T-helper 2 cell (primary cell): ENCODE measurements at regions not wholly inside any gene's neighbourhood (a gene's known extent, or its start where the extent isn't known, plus 50 kb on each side); places are given as distances from the start of the nearest gene placed in this dataset.
A peak's percentile ranks its signal among the peaks of the same experiment; 100 is the strongest.

Experiments
- DNase-seq, 5 experiments: peaks; one replicate each; pipeline versions ENCODE4 v3.0.0 to v3.0.0-alpha.2; 2012 to 2022

DNA sequence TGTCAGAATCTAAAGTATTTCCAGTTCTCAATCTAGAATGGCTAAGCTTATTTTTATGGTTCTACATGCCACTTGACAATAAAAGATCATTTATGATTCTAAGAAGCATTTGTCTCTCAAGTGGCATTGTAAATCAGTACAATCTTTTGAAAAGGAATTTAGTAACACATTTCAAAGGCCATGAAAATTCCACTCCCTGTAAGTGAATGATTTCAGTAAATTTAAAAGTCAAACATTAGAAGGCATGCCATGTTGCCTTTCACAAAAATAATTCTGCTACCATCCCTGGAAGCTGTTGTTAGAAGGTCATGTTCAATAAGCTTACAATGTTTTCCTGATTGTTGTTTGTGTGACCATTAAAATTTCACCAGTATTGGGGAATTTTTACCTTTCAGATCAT is 142.9 kb downstream of the RPIA start:
- no peak for DNase-seq

DNA sequence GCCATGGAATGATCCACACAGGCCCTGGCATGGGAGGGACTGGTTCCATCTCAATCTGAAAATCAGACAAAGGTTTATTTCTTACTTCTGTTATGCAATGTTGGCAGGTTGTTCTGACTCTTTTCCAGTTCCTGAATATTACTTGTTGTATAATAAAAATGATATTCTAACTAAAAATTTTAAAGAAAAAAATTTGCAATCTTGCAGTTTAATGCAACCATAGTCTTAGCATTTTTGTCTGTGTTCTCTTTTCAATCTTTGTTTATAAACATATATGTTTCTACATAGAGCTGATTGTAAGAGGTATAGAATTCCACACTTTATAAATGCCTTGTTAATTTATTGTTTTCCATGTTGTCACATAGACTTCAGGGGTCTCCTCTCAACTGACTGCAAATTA is 143.4 kb downstream of the RPIA start:
- DNase-seq, result no peak

DNA sequence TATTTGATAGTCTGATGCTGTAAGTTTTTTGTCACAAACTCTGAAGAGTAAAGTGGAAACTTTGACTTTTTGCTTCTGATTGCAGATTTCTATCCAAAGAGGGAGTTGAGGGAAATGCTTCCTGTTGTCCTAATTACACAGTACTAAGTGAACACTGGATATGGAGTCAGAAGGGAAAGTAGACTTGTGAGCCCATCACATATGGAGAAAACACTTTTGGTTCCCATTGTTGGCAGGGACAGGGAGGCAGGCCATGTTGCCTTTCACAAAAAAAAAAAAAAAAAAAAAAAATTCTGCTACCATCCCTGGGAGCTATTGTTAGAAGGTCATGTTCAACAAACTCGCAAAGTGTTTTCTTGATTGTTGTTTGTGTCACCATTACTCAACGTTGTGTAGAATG is 144.3 kb downstream of the RPIA start:
- no peak for DNase-seq

DNA sequence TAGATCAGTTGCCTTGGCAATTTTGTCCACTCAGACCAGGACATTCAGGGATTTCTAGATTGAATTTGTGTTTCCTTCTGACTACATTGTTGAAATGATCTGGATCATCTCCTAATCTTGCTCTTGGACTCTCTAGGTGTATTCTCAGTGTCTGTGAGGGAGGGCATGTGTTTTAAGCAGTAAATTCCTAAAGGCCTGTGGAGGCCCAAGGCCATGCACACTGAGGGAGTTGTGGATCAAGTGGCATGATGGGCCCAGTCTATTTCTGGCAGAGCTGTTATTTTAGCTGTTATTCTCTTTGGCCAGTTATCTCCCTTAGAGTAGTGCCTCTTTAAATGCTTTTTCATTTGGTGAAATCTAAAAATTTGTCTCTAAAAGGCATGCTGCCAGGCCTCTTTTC is 144.9 kb downstream of the RPIA start:
- DNase-seq, result no peak

DNA sequence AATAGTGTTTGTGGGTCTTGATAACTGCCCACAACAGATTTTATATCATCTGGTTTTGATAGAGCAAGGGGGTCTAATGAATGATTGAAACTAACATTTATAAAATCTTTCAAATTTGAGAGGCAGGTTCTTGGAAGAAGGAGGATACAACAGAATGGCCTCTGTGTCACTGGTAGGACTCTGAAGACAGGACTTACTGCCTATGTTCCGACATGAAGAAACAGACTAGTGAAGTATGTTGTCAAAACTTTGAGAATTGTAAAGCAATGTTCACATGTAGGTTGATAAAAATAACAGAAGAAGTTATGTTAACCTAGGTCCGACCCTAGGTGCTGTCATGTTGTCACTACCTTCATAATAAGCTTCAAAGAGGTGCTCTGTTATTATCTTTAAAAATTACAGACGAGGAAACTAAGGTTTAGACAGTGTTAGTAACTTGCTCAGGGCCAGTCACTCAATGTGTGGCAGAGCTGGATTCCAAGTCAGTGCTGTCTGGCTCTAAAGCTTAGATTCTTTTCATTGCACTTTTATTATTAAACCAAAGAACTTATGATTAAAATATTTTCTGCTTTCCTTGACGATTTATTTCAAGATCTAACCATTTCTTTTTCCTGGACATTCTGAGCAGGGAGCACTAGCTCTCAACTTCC is 146.2 kb downstream of the RPIA start:
- no peak for DNase-seq

DNA sequence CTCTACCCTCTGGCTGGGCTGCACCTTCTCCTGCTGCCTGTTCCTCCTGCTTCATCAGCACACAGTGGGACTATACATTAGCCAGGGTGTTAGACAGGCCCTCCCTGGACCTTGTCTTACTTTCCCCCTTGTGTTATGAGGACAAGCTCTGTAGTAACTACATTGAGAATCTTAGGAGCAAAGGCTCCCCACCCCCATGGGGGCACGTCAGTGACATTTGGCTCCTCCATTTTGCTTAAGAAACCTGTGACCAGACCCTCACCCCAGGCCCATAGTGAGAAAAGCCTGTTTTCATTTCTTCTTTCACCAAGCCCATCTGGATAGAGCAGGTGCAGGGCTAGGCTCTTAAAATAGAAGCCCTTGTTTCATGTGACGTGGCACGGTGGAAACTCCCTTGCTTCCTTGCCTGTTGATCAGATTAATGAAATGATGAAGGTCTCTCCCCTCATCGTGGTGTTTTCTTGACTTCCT is 146.7 kb downstream of the RPIA start:
- peak in 1 of 5 experiments; percentile 14 for DNase-seq

DNA sequence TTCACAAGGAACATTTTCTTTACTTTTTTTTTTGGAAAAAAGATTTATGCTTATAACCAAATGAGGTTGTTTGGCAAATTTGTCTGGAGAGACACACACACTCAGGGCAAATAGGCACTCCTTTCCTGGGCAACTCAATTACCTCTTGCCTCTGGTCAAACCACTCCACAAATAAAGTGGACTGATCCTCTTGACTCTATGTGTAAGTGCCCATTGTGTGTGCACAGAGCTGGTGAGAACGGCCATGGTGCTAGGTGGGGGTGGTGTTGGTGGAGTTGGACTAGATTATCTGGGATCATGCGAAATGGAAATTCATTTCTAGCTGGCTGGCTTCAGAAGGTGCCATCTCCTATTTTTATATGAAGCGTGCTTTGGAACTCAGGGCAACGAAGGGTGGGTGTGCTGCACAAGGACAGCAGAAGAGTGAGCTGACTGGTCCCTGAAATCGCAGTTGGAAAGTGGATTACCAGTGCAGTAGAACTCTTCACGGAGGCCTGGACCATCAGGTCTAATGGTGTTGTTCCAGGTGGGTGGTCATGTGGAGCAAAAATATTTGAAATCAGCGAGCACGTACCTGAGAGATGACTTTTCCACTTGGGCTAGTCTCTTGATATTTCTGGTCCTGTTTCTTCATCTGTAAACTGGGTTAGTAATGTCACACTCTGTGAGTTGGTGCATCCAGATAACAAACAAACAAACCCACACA is 149.9 kb downstream of the RPIA start:
- DNase-seq, result no peak

DNA sequence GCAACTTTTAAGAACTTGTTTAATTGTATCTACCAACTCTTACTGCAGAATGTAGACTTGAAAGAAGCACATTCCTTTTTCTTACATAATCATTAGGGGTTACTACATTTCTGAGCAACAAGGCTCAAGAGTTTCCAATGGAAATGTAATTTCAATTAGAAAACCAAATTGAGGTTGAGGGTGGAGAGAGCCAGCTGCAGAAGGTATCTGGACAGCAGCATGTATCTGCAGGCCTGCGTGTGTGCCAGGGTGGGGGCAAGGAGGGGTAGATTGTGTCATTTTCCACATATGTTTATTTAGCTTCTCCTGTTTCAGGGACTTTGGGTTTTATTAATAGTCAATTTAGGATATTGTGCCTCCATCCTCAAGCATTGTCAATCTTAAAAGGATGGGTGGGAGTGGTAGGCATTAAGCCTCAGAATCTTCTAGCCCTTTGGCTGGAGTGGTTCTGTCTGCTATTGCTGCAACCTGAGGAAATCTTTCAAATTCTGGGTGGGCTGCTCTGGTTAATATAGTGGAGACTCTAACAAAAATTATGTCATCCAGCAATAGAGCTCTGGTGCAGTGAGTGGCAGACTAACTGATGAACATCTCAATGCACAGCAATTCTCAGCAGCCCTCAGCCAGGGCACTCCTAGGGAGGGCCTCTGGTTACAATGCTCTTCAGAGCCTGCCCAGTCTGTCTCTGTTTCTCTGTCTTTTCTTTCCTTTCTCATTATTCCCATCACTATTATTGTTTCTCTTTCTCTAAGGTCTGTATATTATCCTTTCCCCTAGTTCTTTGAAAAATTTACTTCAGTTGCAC is 151.4 kb downstream of the RPIA start:
- DNase-seq, result no peak

DNA sequence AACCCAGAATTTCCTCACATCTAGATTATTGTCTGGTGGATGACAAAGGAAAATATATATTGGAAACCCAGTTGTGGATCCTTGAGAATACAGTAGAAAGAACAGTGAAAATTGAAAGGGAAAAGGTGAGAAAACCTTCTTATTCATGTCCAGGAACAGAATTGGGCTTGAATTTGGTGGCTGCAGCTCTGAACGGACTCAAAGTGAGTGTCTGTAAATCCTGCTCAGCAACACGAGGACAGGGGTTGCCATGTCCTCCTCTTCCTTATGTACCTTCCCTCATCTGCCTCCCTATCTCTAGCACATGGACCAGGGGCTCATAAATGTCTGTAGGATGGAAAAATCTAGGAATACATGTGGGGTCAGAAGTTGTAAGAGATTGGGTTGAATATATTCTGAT is 152.2 kb downstream of the RPIA start:
- DNase-seq, result no peak

DNA sequence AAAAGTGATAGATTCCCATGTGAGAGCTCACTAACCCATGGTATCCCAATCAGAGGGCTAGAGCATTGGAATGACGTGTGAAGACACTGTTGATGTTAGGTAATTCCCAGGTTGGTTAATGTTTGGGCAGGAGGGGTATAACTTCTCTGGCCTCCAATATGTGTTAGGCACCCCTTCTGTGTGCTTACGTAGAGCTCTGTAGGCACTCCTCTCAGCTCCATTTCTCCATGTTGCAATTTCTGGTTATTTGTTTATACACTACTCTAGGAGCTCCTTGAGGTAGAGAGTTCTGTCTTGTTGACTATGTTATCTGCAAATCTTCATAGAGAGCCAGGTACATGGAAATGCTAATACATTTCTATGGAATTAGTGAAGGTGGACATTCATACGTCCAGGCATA is 153.5 kb downstream of the RPIA start:
- no peak for DNase-seq

DNA sequence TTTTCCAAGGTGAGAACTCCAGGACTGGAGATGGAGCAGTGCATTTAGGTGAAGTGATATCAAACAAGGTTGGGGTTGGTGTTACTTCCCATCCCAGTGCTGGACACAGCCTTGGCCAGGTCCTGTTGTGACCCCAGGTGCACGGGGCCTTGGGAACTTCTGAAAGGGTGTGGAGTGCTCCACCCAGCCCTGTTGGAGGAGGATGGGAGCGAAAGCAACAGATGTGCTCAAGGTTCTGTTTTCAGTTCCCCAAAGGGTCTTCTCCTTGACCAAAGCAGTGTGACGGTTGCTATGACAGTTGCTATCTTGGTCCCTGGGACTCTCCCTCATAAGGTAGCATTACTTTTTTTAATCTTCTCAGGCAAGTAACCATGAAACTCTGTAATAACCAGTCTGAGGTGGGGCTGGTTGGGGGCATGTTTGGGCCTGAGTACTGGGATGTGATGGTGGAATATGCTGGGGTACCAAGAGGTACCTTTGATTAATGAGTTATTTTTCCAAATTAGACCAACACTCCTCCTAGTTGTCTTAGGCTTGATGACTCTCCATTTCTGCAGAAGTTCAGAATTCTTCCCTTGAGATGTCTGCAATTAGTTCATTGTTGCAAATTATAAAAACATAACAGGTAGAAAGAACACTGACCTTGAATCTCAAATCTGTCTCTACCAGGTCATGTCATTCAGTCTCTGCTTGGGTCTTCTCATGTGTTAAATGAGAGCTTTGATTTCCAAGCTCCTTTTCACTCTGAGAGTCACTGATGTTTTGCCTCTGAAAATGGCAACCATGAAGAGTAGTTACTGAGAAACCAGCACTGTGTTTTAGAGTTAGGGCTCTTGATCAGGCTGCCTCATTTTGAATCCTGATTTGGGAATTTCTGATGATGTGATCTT is 154.5 kb downstream of the RPIA start:
- no peak for DNase-seq

DNA sequence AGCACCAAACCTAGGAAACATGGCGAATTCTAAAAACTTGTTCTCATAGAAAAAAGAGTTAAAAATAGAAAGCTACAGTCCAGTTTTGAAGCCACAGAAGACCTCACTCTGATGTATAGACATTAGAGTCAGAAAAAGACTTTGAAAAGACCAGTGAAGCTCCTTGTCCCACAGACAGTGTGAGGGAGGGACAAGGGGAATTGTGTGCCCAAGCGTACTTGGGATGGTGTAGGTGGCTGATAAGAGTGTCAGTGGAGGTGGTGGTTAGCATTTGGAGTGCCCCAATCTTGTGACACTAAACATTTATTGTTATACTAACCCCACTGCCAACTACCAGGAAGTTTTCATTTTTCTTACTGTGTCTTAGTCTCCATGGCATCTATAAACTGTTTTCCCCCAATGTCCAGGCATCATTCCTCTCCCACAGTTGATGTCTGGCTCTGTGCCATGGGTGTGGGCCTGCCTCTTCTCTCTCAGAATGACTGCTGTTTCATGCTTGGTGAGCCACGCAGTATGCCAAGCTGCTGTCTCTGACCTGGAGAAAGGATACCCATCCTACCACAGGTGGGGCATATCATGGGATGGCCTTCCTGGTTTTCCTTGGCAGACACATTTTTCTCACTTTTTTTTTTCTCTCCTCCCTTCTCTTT is 161.4 kb downstream of the RPIA start:
- no peak for DNase-seq

DNA sequence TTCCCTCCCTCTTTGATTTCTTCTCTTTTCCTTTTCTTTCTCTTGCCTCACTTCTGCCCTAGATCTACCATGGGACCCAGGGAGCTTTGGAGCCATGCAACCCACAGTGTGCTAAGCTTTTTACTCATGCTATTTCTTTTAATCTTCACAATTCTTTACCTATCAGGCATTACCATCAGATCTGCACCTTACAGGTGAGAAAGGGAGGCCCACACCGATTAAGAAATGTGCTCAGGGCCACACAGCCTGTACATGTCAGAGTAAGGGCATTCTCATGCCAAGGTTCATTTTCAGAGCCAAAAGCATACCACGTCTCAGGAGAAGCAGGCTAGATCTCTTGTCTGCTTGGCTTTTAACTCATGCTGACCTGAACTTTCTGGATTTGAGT is 161.9 kb downstream of the RPIA start:
- DNase-seq, result no peak

DNA sequence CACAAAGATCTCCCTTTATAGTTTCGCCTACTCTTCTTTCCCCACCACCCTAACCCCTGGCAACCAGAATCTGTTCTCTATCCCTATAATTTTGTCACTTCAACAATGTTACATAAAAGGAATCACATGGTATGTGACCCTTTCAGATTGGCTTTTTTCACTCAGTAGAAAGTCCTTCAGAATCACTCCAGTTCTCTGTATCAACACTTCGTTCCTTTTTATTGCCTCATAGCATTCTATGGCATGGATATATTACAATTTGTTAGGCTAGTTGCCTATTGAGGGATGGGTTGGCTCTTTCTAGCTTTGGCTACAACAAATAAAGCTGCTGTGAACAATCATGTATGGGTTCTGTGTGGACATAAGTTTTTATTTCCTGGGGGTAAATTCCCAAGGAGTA is 163.1 kb downstream of the RPIA start:
- no peak for DNase-seq

DNA sequence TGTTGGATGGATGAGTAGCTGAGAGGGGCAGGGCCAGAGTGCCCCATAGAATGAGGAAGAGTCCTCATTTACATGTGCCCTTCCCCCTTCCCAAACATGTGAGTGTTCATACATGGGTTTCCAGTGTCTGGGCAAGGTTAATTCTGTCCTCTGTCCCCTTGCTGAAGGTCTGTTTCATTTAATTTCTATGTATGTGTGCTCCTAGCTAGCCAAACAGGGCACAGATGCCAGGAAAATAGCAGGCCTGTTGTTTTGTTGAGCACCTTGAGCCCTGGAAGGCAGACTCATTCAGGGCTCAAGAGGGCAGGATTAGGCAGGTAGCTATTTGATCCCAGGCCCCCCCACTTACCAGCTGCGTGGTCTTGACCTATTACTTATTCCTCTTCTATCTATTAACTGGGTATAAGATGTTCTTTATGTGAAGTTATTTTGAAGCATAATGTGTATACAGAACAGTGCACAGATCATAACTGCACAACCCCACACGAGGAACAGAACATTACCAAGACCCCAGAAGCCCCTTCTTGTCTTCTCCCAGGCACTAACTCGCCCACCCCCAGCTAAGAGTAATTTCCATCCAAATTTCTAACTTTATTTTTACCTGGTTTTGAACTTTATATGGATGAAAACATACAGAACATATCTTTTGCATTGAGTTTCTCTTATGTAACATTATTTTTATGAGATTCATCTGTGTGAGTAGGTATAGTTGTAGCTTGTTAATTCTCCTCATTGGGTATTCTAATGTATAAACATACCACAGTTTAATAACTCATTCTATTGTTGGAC is 164.3 kb downstream of the RPIA start:
- DNase-seq, result no peak

DNA sequence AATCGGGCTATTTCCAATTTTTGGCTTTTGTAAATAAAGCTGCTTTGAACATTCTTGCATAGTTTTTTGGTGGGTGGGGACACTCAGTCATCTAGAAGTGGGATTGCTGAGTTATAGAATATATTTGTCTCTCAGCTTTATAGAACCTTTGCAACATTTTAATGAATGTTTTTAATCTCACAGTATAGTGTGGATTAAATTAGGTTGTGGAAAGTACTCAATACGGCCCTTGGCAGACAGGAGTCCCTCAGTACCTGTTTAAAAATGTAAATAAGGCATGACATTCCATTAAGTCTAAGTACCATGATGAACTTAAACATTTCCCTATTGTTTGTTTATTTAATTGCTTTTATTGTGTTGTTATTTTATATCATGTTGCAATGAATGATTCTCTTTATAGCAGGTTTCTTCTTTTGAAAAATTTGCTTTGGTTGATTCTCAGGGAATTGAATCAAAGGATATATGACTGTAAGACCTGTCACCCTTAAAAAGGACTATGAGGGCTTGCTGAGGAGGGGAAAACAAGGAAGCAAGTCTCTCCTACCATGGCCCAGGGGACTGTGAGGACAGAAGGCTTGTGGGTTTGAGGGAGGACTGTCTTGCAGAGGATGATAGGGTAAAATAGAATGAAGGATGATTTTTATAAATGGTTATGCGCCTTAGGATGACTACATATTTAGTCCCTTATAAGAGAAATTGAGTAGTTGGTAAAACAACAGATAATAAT is 165.1 kb downstream of the RPIA start:
- DNase-seq, result no peak

DNA sequence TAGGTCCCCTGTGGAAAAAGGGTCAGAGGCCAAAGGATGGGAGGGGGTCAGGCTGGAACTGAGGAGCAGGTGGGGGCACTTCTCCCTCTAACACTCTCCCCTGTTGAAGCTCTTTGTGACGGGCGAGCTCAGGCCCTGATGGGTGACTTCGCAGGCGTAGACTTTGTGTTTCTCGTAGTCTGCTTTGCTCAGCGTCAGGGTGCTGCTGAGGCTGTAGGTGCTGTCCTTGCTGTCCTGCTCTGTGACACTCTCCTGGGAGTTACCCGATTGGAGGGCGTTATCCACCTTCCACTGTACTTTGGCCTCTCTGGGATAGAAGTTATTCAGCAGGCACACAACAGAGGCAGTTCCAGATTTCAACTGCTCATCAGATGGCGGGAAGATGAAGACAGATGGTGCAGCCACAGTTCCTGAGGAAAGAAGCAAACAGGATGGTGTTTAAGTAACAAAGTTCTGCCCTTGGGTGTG is 165.8 kb downstream of the RPIA start:
- no peak for DNase-seq

DNA sequence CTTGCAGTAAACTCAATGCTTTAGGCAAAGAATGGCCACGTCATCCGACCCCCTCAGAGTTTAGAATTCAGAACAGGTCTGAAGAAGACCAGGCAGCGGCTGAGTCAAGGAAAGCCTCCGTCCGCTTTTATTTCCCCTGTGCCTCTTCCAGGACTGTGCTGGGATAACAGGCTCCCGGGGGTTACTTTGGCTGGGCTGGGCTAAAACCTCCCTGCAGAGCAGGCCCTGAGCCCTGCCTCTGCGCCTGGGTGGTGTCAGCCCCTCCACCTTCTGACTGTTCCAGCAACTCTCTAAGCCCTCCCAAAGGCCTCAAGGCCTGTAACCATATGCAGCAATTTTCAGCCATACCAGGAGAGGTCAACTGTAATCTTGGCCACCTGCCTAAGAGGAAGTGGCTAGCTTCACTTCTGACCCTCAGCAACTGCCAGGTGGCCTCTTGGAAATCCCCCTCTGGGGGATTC is 166.5 kb downstream of the RPIA start:
- DNase-seq, result no peak

DNA sequence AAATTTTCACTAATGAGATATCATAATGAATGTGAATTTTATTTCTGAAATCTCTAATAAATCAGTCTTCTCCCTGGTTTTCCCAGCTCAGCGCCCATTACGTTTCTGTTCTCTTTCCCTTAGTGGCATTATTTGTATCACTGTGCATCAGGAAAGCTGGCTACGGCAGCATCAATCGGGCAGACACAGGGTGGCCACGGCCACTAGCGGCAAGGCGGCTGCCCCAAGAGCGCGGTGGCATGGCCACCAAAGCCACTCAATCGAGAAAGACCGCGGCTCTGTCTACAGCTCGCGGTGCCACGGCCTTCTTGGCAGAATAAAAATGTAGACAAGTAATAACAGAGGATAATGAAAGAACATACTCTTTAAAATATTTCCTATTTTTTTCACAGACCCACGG is 168.0 kb downstream of the RPIA start:
- DNase-seq, result no peak

DNA sequence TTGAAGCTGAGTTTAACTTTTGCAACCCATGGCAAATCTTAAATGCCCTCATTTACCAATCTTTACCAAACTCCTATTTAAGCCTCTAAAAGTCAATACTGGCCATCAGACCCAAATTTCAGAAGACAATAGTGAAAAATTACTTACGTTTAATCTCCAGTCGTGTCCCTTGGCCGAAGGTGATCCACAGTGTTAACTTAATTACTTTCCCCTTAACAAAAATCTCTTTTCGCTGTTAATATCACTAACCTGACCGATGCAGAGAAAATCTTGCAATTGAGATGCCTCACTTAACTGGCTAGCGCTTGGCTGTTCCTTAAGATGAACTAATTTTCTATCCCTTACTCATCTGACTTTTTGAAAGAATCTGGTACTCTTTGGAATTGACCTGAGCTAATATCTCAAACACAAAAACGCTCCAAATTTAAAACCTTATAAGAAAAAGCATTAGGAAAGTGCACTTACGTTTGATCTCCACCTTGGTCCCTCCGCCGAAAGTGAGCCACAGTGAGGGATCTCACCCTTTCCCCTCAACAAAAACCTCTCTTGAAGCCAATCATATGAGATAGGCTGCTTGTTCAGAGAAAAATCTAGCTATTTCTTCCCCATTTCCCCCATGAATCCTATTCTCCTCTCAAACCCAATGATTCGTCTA is 169.1 kb downstream of the RPIA start:
- DNase-seq, result no peak
